Fibroblast of pulmonary artery (primary cell): ENCODE measurements at regions not wholly inside any gene's neighbourhood (a gene's known extent, or its start where the extent isn't known, plus 50 kb on each side); places are given as distances from the start of the nearest gene placed in this dataset.

Experiments used
- DNase-seq: peaks from one replicate; pipeline ENCODE4 v3.0.0-alpha.2; 2010; ENCODE audit warnings: low read depth
- H3K4me3 ChIP-seq: replicated peaks from 2 replicates; pipeline ENCODE4 v1.5.1; 2011; ENCODE audit warnings: low read depth, mild to moderate bottlenecking, control low read depth, low read length, moderate library complexity
- TF ChIP-seq, protein P1 (sequence below): IDR thresholded peaks from 2 replicates; pipeline ENCODE4 v1.5.1; 2011; ENCODE audit warnings: mild to moderate bottlenecking, control low read depth, low read length, inconsistent platforms; ENCODE audit errors: missing control alignments

DNA sequence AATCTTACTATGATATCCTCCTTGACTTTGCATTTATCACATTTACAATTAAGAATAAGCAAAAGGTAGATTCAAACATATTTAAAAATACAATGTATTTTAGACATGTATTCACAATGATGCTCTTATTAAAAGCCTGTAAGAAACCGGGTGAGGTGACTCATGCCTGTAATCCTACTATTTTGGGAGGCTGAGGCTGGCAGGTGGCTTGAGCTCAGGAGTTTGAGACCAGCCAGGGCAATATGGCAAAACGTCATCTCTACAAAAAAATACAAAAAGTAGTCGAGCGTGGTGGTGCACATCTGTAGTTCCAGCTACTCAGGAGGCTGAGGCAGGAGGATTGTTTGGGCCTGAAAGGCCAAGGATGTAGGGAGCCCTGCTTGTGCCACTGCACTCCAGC lies 618.4 kb downstream of the CDH18 start:
- TF ChIP-seq, protein P1, sequence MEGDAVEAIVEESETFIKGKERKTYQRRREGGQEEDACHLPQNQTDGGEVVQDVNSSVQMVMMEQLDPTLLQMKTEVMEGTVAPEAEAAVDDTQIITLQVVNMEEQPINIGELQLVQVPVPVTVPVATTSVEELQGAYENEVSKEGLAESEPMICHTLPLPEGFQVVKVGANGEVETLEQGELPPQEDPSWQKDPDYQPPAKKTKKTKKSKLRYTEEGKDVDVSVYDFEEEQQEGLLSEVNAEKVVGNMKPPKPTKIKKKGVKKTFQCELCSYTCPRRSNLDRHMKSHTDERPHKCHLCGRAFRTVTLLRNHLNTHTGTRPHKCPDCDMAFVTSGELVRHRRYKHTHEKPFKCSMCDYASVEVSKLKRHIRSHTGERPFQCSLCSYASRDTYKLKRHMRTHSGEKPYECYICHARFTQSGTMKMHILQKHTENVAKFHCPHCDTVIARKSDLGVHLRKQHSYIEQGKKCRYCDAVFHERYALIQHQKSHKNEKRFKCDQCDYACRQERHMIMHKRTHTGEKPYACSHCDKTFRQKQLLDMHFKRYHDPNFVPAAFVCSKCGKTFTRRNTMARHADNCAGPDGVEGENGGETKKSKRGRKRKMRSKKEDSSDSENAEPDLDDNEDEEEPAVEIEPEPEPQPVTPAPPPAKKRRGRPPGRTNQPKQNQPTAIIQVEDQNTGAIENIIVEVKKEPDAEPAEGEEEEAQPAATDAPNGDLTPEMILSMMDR, result no peak
- no peak for DNase-seq
- no peak overlapping the region for H3K4me3 ChIP-seq

DNA sequence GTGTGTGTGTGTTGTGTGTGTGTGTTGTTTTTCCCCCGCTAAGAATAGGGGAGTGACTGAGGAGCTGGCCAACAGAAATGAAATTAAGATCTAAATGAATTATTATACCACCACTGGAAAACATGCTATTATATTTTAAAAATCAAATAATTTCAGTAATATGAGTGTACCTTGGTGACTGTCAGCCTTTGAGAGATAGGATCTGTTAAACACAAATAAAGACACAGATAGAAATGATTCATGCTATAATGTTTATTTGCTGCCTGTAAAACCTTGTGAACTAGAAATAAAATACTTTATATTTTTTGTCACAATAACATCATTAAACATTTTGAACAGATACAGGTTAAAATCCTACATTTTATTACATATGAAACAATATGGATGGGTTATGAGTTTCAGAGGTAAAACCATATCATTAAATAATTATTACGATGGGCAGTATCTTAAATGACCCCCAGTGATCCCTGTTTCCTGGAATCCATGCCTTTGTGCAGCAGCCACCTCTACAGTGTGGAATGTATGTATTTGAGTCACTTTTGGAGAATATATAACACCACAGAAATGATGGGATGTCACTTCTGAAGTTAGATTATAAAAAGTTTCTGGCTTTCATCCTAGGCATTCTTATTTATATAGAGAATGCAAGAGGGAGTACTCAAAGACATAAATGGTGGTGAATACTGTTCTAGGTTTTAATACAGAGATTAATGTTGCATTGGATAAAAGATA lies 617.2 kb downstream of the CDH18 start:
- DNase-seq, result no peak
- H3K4me3 ChIP-seq, result no peak overlapping the region
- TF ChIP-seq, protein P1, result no peak

DNA sequence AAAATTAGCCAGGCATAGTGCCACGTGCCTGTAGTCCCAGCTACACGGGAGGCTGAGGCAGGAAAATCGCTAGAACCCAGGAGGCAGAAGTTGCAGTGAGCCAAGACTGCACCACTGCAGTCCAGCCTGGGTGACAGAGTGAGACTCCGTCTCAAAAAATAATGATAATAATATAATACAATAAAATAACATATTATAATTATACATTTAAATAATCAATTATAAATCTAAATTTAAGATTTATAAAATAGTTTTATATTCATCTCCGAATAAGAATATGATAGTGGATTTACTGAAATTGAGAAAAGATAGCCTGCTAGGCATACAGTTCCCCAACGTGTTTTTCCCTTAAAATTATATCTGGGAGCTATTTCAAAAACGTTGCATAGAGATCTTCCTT lies 599.6 kb downstream of the CDH18 start:
- H3K4me3 ChIP-seq, result no peak overlapping the region
- TF ChIP-seq, protein P1, result no peak
- no peak for DNase-seq

DNA sequence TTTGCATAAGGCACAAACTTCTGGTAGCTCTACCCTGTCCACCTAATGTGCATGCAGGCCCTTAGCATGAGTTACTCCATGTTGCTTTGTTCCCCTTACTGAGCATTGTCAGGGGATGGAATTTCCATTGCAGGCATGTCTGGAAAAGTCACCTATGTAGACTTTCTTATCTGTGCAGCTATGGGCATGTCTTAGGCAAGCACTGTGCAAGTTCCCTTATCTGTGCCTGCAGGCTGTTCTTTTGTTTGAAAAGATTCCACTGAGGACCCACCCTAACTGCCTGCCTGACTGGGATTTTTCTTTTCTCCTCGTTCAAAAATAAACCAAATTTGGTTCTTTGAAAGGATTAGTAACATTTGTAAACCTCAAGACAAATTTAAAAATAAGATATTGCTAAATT lies 587.0 kb downstream of the CDH18 start:
- TF ChIP-seq, protein P1, result no peak
- no peak for DNase-seq
- no peak overlapping the region for H3K4me3 ChIP-seq

DNA sequence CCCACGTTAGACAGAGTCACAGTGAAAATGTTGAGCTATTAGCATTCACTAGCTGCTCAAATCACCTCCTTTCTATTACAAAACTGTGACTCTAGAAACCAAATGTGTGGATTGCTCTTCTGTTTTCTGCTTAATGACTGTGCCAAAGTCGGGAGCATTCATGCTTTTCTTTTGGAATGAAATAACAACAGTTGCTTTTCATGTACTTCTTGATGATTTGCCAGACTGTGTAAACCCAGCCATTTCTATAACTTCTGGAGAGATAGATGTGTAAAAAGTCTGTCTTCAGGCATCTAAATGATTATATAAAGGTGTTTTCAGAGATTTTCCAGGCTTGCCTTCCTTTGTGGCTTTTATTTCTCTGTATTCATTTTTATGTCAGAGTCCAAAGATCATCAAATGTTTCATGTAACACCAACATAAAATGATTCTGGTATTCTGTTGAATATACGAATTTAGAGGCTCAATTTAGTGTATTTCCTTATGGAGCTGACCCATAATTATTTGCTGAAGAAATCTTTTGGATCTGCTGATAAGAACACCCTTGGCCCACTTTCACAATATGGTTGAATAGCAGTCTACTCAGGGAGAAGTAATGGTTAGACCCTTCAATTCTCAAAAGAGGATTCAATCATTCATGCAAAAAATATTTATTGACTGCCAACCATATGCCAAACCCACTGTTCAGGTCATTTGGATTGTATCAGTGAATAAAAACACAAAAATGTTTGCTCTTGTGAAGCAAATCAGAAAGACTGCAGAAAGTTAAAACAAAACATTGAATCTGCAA lies 581.2 kb downstream of the CDH18 start:
- TF ChIP-seq, protein P1, result no peak
- no peak overlapping the region for H3K4me3 ChIP-seq
- DNase-seq, result no peak

DNA sequence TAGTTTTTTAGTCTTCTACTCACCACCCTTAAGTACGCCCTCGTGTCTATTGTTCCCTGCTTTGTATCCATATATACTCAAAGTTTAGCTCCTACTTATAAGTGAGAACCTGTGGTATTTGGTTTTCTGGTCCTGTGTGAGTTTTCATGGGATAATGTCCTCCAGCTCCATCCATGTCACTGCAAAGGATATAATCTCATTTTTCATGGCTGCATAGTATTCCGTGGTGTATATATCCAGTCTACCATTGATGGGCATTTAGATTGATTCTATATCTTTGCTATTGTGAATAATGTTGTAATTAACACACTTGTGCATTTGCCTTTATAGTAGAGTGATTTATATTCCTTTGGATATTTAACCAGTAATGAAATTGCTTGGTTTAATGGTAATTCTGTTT lies 579.9 kb downstream of the CDH18 start:
- no peak for DNase-seq
- TF ChIP-seq, protein P1, result no peak
- H3K4me3 ChIP-seq, result no peak overlapping the region
